Ishikawa (cell line): ENCODE measurements at regions not wholly inside any gene's neighbourhood (a gene's known extent, or its start where the extent isn't known, plus 50 kb on each side); places are given as distances from the start of the nearest gene placed in this dataset.

Experiments
- CEBPB ChIP-seq: IDR thresholded peaks from 2 replicates; pipeline ENCODE4 v1.6.1; 2012
- CREB1 ChIP-seq: IDR thresholded peaks from 2 replicates; pipeline ENCODE4 v1.6.1; 2012; ENCODE audit warnings: low read depth
- EGR1 ChIP-seq: IDR thresholded peaks from 2 replicates; pipeline ENCODE4 v1.6.1; 2012
- EP300 ChIP-seq: IDR thresholded peaks from 2 replicates; pipeline ENCODE4 v1.6.1; 2012; ENCODE audit warnings: borderline replicate concordance
- FOXM1 ChIP-seq: IDR thresholded peaks from 2 replicates; pipeline ENCODE4 v1.6.1; 2012; ENCODE audit warnings: low read depth, borderline replicate concordance
- NFIC ChIP-seq: IDR thresholded peaks from 2 replicates; pipeline ENCODE4 v1.6.1; 2012
- RAD21 ChIP-seq: IDR thresholded peaks from 2 replicates; pipeline ENCODE4 v1.6.1; 2012; ENCODE audit warnings: low read depth
- TAF1 ChIP-seq: IDR thresholded peaks from 2 replicates; pipeline ENCODE4 v1.6.1; 2012; ENCODE audit warnings: low read depth, mild to moderate bottlenecking
- TCF12 ChIP-seq: IDR thresholded peaks from 2 replicates; pipeline ENCODE4 v1.6.1; 2012; ENCODE audit warnings: low read depth
- TEAD4 ChIP-seq: IDR thresholded peaks from 2 replicates; pipeline ENCODE4 v1.6.1; 2012
- USF1 ChIP-seq: IDR thresholded peaks from 2 replicates; pipeline ENCODE4 v1.6.1; 2012
- YY1 ChIP-seq: IDR thresholded peaks from 2 replicates; pipeline ENCODE4 v1.6.1; 2012; ENCODE audit warnings: low read depth
- ZBTB7A ChIP-seq: IDR thresholded peaks from 2 replicates; pipeline ENCODE4 v1.6.1; 2012; ENCODE audit warnings: low read depth
- TF ChIP-seq, protein P1 (sequence below): IDR thresholded peaks from 2 replicates; pipeline ENCODE4 v1.6.1; 2012
- TF ChIP-seq, protein P2 (sequence below): IDR thresholded peaks from 2 replicates; pipeline ENCODE4 v1.6.1; 2012; ENCODE audit warnings: low read depth, mild to moderate bottlenecking

DNA sequence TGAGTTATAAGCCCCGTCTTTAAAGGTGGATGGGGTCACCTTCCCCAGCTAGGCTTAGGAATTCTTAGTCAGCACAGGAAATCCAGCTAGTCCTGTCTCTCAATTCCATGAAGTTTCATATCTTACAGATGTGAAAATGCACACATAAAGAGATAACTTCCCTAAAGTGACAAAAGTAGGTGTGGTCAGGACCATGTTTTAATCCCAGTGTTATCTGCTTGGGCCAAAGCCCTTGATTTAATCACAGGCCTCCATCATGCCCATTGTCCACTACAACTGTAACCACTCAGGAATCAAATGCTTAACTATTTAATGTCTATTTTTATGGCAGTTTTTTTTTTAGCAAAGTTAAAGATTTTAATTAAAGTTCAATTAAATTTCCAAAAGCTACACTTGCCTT lies 194.4 kb upstream of the BTG1 start:
- TF ChIP-seq FOXM1 (no peak), TEAD4 (no peak), CEBPB (no peak), CREB1 (no peak), YY1 (no peak), EGR1 (no peak), TCF12 (no peak), EP300 (no peak), NFIC (no peak), ZBTB7A (no peak), TAF1 (no peak)
- TF ChIP-seq, protein P1, sequence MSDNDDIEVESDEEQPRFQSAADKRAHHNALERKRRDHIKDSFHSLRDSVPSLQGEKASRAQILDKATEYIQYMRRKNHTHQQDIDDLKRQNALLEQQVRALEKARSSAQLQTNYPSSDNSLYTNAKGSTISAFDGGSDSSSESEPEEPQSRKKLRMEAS, result no peak

GRCh38 chr12:92339198-92339821 lies 193.7 kb upstream of the BTG1 start:
- no peak for TF ChIP-seq YY1
- TF ChIP-seq FOXM1, result no peak
- TF ChIP-seq CREB1, result no peak
- no peak for TF ChIP-seq EP300
- TF ChIP-seq USF1, result no peak
- TF ChIP-seq TCF12, result no peak
- TF ChIP-seq NFIC, result no peak
- no peak for TF ChIP-seq RAD21
- TF ChIP-seq, protein P2, sequence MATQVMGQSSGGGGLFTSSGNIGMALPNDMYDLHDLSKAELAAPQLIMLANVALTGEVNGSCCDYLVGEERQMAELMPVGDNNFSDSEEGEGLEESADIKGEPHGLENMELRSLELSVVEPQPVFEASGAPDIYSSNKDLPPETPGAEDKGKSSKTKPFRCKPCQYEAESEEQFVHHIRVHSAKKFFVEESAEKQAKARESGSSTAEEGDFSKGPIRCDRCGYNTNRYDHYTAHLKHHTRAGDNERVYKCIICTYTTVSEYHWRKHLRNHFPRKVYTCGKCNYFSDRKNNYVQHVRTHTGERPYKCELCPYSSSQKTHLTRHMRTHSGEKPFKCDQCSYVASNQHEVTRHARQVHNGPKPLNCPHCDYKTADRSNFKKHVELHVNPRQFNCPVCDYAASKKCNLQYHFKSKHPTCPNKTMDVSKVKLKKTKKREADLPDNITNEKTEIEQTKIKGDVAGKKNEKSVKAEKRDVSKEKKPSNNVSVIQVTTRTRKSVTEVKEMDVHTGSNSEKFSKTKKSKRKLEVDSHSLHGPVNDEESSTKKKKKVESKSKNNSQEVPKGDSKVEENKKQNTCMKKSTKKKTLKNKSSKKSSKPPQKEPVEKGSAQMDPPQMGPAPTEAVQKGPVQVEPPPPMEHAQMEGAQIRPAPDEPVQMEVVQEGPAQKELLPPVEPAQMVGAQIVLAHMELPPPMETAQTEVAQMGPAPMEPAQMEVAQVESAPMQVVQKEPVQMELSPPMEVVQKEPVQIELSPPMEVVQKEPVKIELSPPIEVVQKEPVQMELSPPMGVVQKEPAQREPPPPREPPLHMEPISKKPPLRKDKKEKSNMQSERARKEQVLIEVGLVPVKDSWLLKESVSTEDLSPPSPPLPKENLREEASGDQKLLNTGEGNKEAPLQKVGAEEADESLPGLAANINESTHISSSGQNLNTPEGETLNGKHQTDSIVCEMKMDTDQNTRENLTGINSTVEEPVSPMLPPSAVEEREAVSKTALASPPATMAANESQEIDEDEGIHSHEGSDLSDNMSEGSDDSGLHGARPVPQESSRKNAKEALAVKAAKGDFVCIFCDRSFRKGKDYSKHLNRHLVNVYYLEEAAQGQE, result no peak
- no peak for TF ChIP-seq CEBPB
- TF ChIP-seq, protein P1, result no peak
- no peak for TF ChIP-seq TAF1
- TF ChIP-seq ZBTB7A, result no peak
- TF ChIP-seq TEAD4, result no peak
- TF ChIP-seq EGR1, result no peak

DNA sequence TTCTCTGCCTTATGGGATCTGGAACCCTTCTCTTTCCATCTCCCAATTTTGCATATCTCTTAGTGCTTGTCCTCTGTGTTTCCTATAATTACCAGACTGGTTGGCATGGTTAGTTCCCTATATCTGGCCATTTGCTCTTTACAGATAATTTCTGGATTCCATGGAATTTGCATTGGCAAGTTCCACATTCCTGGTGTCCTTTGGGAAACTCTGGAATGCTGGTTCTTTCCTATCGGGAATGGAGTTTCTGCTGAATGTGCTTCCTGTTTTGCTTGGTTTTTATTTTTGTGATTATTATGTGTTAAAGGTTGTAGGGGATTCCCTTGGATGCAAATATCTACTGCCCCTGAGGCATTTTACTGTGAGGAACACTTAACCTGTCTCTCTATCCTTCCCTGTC lies 193.0 kb upstream of the BTG1 start:
- TF ChIP-seq, protein P1, result no peak
- TF ChIP-seq EP300 (no peak), TEAD4 (no peak), EGR1 (no peak), RAD21 (no peak), USF1 (no peak), CREB1 (no peak), NFIC (no peak), TCF12 (no peak), CEBPB (no peak), TAF1 (no peak), YY1 (no peak), ZBTB7A (no peak), FOXM1 (no peak)
- TF ChIP-seq, protein P2, result no peak

- no peak for TF ChIP-seq CREB1
- TF ChIP-seq TEAD4, result no peak
- no peak for TF ChIP-seq EGR1
- TF ChIP-seq TAF1, result no peak
- TF ChIP-seq YY1, result no peak
- TF ChIP-seq RAD21, result no peak
- TF ChIP-seq CEBPB, result no peak
- no peak for TF ChIP-seq TCF12
- TF ChIP-seq, protein P2, result no peak
- no peak for TF ChIP-seq EP300
- no peak for TF ChIP-seq NFIC
- TF ChIP-seq ZBTB7A, result no peak
- no peak for TF ChIP-seq FOXM1
- TF ChIP-seq, protein P1, result no peak
- TF ChIP-seq USF1, result no peak
Measured at GRCh38 chr12:92338102-92338501, 192.5 kb upstream of the BTG1 start.
